GM18951 (cell line): ENCODE measurements at regions not wholly inside any gene's neighbourhood (a gene's known extent, or its start where the extent isn't known, plus 50 kb on each side); places are given as distances from the start of the nearest gene placed in this dataset.

Experiments
- POLR2A ChIP-seq: IDR thresholded peaks from 4 replicates; pipeline ENCODE4 v1.6.1; 2011; ENCODE audit warnings: mild to moderate bottlenecking; ENCODE audit not compliant: insufficient read length, insufficient read depth; ENCODE audit errors: extremely low read depth
- in situ Hi-C: fragments of 300-500 bp; cut with MboI; formaldehyde crosslinking; loops from one replicate; pipeline ENCODE4 v1.12.0; 2022; ENCODE audit warnings: low sequenced_read_pairs, mixed read lengths, inconsistent platforms; ENCODE audit not compliant: unreplicated experiment

GRCh38 chr9:129407905-129408452 lies 212.9 kb downstream of the C9orf50 start:
- TF ChIP-seq POLR2A = no peak
- in situ Hi-C loops = no loop called here

- TF ChIP-seq POLR2A = no peak
- in situ Hi-C loops = no loop called here
Observed at GRCh38 chr9:129406278-129407225, 214.3 kb downstream of the C9orf50 start.

GRCh38 chr9:129405827-129406213 lies 215.1 kb downstream of the C9orf50 start:
- in situ Hi-C loops = no loop called here
- TF ChIP-seq POLR2A = no peak

- in situ Hi-C loops = no loop called here
- TF ChIP-seq POLR2A = no peak
Observed at GRCh38 chr9:129405089-129405826, 215.6 kb downstream of the C9orf50 start.

DNA sequence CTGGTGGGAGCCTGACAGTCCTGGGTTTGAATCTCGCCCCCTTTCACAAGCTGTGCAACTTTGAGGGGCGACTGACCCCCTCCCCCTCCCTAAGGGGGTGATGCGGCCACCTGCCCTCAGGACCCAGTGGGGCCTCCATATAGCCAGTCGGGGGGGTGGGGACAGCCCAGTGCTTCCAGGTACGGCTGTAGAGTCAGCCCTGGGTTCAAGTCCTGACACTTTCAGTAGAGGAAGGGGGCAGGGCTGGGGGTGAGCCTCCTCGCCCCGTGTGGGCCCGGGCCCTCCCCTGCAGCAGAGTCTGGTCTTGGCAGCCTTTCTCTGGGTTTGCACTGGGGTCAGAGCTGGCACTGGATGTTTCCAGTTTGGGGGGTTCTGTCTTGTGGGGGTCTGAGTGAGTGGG lies 216.3 kb downstream of the C9orf50 start:
- in situ Hi-C loops = no loop called here
- no peak for TF ChIP-seq POLR2A

- no peak for TF ChIP-seq POLR2A
- in situ Hi-C loops = no loop called here
Observed at GRCh38 chr9:129403779-129404620, 216.9 kb downstream of the C9orf50 start.

DNA sequence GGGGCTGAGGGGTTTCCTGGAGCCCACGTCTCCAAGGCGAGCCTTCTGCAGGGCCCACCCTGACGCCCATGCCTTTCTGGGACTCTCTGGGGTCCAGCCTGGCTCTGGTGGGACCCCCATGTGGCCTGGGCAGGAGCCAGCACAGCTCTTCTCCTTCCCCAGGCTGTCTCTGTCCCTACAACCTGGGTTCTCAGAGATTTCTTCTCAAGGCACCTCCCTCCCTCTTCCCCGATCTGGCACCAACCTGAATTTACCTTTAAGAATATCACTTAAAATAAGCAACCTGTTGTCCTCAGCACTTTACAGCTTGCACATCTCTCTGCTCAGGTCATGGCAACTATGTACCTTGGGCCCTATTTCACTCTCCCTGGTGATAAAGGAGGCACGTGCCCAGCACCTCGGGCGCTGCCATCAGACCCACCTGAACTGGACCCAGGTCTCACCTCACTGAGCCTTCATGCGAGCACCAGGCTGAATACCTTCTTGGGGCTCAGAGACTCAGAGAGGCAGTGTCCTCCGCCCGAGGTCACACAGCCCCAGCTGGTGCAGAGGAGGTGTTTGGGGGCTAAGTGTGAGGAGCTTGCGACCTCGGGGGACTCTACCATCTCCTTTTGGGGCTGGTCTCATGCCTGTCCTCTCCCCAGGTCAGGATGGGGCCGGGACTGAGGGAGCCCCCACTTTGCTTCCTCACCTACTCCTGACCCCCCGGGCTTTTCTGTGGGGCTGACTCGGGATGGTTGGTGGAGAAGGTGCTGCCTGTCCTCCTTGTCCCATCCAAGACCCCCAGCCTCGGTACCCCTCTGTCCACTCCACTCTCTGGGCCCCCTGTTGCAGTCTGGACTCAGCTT lies 217.7 kb downstream of the C9orf50 start:
- TF ChIP-seq POLR2A = no peak
- in situ Hi-C loops = no loop called here

DNA sequence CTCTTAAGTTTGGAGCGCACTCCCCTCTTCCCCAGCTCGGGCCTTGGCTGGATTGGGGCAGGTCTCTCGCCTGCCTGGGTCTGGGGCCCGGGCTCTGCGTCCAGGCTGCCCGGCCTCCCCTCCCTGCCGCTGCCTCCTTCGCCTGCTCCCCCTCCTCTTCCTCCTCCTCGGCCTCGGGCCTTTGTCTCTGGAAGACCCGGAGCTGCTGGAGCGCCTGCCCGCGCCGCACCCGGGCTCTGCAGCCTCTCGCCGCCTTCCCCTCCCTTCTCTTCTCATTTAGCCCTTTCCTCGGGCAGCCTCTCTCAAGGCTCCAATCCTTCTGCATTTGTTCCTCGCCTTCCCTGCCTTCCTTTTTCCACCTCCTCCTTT lies 218.5 kb downstream of the C9orf50 start:
- in situ Hi-C loops = no loop called here
- no peak for TF ChIP-seq POLR2A

DNA sequence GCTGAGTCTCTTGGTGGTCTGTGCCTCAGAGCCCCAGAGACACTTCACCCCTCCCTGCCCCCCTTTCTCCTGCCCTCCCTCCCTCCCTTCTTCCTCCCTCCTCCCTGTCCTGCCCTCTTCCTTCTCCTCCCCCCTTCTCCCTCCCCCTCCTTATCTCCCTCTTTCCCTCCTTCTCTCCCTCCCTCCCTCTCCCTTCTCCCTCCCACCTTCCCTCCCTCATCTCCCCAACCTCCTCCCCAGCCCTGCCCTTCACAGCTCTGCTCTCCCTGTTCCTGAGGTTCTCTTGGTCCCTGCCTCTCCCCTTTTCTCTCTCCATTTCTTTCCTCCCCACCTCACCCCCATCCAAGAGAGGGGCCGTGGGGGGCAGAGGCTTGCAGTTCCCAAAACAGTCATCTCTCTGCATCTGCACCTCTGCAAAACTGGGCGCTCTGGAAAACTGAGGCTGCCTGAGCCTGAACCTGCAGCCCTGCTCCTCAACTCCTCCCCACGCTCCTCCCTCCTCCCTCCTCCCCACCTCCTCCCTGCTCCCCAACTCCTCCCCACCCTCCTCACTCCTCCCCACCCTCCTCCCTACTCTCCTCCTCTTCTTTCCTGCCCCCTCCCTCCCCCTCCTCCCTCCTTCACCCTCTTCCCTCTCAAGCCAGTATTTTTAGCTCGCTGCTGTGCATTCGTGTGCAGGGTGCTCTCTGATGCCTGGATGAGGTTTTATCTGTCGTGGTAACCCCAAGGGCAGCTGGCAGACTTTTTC lies 219.1 kb downstream of the C9orf50 start:
- no peak for TF ChIP-seq POLR2A
- in situ Hi-C loops = no loop called here

GRCh38 chr9:129400971-129401622 lies 219.8 kb downstream of the C9orf50 start:
- no peak for TF ChIP-seq POLR2A
- in situ Hi-C loops = no loop called here
